Left lung (tissue), 4 donors: ENCODE measurements at regions not wholly inside any gene's neighbourhood (a gene's known extent, or its start where the extent isn't known, plus 50 kb on each side); places are given as distances from the start of the nearest gene placed in this dataset.
A peak's percentile ranks its signal among the peaks of the same experiment; 100 is the strongest.

ENCODE experiments used
- ATAC-seq: fragments of 200-7000 bp; cut with Tn5 transposase; one replicate; pipeline ENCODE4 v1.9.1; 2020; ENCODE audit warnings: moderate library complexity
- DNase-seq, 4 donors: peaks; one replicate each; pipeline ENCODE4 v3.0.0-alpha.2; 2013 to 2020
- H3K27ac ChIP-seq, 2 donors: fragments of 200-600 bp; sonication (generic) in 1 of 2; one replicate each; pipeline versions ENCODE4 v1.5.0 to v1.8.0; 2020 to 2021
- H3K27me3 ChIP-seq, 2 donors: fragments of 200-600 bp; sonication (generic) in 1 of 2; one replicate each; pipeline versions ENCODE4 v1.5.0 to v1.8.0; 2020 to 2021
- H3K36me3 ChIP-seq, 2 donors: fragments of 200-600 bp; sonication (generic) in 1 of 2; one replicate each; pipeline versions ENCODE4 v1.5.0 to v1.8.0; 2020 to 2021
- H3K4me1 ChIP-seq, 2 donors: fragments of 200-600 bp; one replicate each; pipeline ENCODE4 v1.8.0; 2021
- H3K4me3 ChIP-seq, 2 donors: fragments of 200-600 bp; sonication (generic) in 1 of 2; one replicate each; pipeline versions ENCODE4 v1.5.0 to v1.8.0; 2020 to 2021; ENCODE audit warnings: mild to moderate bottlenecking in 1 of 2
- H3K9me3 ChIP-seq, 2 donors: fragments of 200-600 bp; sonication (generic) in 1 of 2; one replicate each; pipeline versions ENCODE4 v1.5.0 to v1.8.0; 2020 to 2021
- CTCF ChIP-seq, 2 donors: fragments of 200-600 bp; sonication (generic) in 1 of 2; IDR thresholded peaks; one replicate each; pipeline versions ENCODE4 v1.5.0 to v1.8.0; 2021; ENCODE audit warnings: antibody characterized with exemption in 2 of 2
- intact Hi-C, 2 donors: fragments of 100-400 bp; cut with DNase I; formaldehyde crosslinking; loops; one replicate each; pipeline versions ENCODE4 v1.11.2 to v1.14.2; 2022
- donor health status: DM: no; HTN: yes; CAD: no.
- donor health status: DM: no; HTN: no; CAD: no.

GRCh38 chr2:41904459-41904858 is 143.4 kb upstream of the PKDCC start:
- H3K27me3 ChIP-seq = no peaks in the 10 kb centered on the region
- no peak for TF ChIP-seq CTCF (IDR thresholded peaks at IDR 0.05)
- ATAC-seq (no peak), DNase-seq (no peak)
- H3K36me3 ChIP-seq = no peaks in the 10 kb centered on the region
- intact Hi-C loops = no loop called here
- peaks cover 0 to 4% of the 10 kb centered on the region in 2 donors for H3K4me1 ChIP-seq
- no peak overlapping the region for H3K27ac ChIP-seq
- H3K9me3 ChIP-seq = no peaks in the 10 kb centered on the region
- no peak overlapping the region for H3K4me3 ChIP-seq

DNA sequence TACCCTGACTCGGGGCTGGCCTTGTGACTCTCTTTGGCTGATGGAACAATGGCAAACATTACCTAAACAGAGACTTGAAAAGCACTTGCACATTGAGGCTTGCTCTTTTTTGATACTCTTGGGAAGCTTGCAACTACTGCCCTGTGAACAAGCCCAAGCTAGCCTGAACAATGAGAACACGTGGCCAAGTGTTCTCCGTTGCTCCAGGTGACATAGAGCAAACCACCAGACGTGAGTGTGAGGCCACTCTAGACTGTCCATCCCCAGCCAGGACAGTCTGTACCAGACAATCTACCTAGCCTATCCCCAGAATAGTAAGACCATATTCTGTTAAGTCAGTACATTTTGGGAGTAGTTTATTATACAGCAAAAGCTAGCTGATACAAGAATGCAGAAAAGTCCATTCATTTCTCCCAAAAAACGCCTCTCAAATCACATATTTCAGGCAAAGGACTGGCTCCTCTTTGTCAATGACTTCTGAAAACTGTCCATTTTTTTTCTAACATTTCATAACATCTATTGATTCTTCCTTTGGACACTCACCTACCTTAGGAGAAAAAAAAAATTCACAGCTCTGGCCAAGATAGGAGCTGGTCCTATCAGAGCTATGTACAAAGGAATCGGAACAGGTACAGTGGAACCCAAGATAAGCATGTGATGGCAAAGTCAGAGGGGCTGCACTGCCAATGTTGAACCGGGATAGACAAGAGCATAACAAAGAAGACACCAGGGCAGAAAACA is 142.1 kb upstream of the PKDCC start:
- no peaks in the 10 kb centered on the region for H3K9me3 ChIP-seq
- no peak for TF ChIP-seq CTCF (IDR thresholded peaks at IDR 0.05)
- no peak for DNase-seq
- peaks cover 0 to 4% of the 10 kb centered on the region in 2 donors for H3K4me1 ChIP-seq
- ATAC-seq = no peak
- no peak overlapping the region for H3K4me3 ChIP-seq
- H3K36me3 ChIP-seq = no peaks in the 10 kb centered on the region
- H3K27me3 ChIP-seq = no peaks in the 10 kb centered on the region
- intact Hi-C loops = no loop called here
- no peak overlapping the region for H3K27ac ChIP-seq

GRCh38 chr2:41906338-41906725 is 141.5 kb upstream of the PKDCC start:
- intact Hi-C loops = no loop called here
- H3K4me3 ChIP-seq = no peak overlapping the region
- no peaks in the 10 kb centered on the region for H3K27me3 ChIP-seq
- TF ChIP-seq CTCF (IDR thresholded peaks at IDR 0.05) = no peak
- ATAC-seq (no peak), DNase-seq (peak in 2 of 4 donors; percentile 80 to 83)
- H3K9me3 ChIP-seq = no peaks in the 10 kb centered on the region
- no peak overlapping the region for H3K27ac ChIP-seq
- H3K36me3 ChIP-seq = no peaks in the 10 kb centered on the region
- H3K4me1 ChIP-seq = peaks cover 0 to 4% of the 10 kb centered on the region in 2 donors

- DNase-seq (no peak), ATAC-seq (no peak)
- H3K4me3 ChIP-seq = no peak overlapping the region
- H3K27ac ChIP-seq = no peak overlapping the region
- no peaks in the 10 kb centered on the region for H3K27me3 ChIP-seq
- no peaks in the 10 kb centered on the region for H3K9me3 ChIP-seq
- H3K4me1 ChIP-seq = peaks cover 0 to 4% of the 10 kb centered on the region in 2 donors
- intact Hi-C loops = no loop called here
- no peaks in the 10 kb centered on the region for H3K36me3 ChIP-seq
- no peak for TF ChIP-seq CTCF (IDR thresholded peaks at IDR 0.05)
These were observed 140.7 kb upstream of the PKDCC start for GRCh38 chr2:41907141-41907540.

DNA sequence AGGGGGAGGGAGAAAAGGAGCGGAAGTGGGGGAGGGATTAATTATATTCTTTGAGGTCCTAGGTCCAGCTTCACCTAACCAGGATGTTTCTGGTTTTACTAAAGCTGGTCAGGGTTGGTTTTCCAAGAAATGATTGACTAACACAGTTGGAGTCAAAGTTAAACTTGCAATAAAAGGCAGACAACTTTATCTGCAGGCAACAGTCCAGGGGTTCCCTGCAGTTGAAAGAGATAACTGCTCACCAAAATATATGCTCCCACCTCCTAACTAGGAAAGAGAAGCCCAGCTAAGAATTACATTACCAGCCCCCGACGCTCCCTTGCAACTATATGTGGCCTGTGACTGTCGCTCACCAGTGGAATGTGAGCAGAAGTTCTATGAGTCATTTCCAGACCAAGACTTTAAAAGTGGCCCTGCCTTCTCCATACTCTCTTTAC is 140.0 kb upstream of the PKDCC start:
- H3K27me3 ChIP-seq = no peaks in the 10 kb centered on the region
- no peak for TF ChIP-seq CTCF (IDR thresholded peaks at IDR 0.05)
- H3K4me3 ChIP-seq = no peak overlapping the region
- no peaks in the 10 kb centered on the region for H3K36me3 ChIP-seq
- DNase-seq (no peak), ATAC-seq (no peak)
- H3K9me3 ChIP-seq = no peaks in the 10 kb centered on the region
- H3K27ac ChIP-seq = no peak overlapping the region
- intact Hi-C loops = no loop called here
- H3K4me1 ChIP-seq = peaks cover 0 to 4% of the 10 kb centered on the region in 2 donors
